SK-N-SH treated with all-trans-retinoic acid at 6 μM for 48 hours (cell line): ENCODE measurements at regions not wholly inside any gene's neighbourhood (a gene's known extent, or its start where the extent isn't known, plus 50 kb on each side); places are given as distances from the start of the nearest gene placed in this dataset.

Source experiments
- ATAC-seq: fragments of 200-7000 bp; cut with Tn5 transposase; 3 replicates; pipeline ENCODE4 v1.9.1; 2020; ENCODE audit warnings: mild to moderate bottlenecking, moderate library complexity
- ARNTL ChIP-seq: fragments of 450-650 bp; formaldehyde crosslinking; IDR thresholded peaks from 2 replicates; pipeline ENCODE4 v1.5.0; 2020; ENCODE audit warnings: low read depth, mild to moderate bottlenecking, moderate library complexity, borderline replicate concordance
- BACH2 ChIP-seq: fragments of 250-450 bp; sonication (Bioruptor Pico); IDR thresholded peaks from 2 replicates; pipeline ENCODE4 v1.9.0; 2021; ENCODE audit warnings: mild to moderate bottlenecking, borderline replicate concordance
- CSDC2 ChIP-seq: fragments of 250-450 bp; sonication (Bioruptor Pico); IDR thresholded peaks from 2 replicates; pipeline ENCODE4 v1.5.0; 2020; ENCODE audit warnings: mild to moderate bottlenecking, moderate library complexity
- CSRNP3 ChIP-seq: fragments of 250-450 bp; sonication (Bioruptor Pico); IDR thresholded peaks from 2 replicates; pipeline ENCODE4 v1.5.1; 2021; ENCODE audit warnings: mild to moderate bottlenecking, moderate library complexity
- ESRRG ChIP-seq: fragments of 250-450 bp; sonication (Bioruptor Pico); IDR thresholded peaks from 2 replicates; pipeline ENCODE4 v1.6.1; 2021; ENCODE audit warnings: mild to moderate bottlenecking
- GLIS3 ChIP-seq: fragments of 250-450 bp; sonication (Bioruptor Pico); IDR thresholded peaks from 2 replicates; pipeline ENCODE4 v1.5.0; 2020; ENCODE audit warnings: mild to moderate bottlenecking, moderate library complexity
- ISL1 ChIP-seq: fragments of 250-450 bp; sonication (Bioruptor Pico); IDR thresholded peaks from 2 replicates; pipeline ENCODE4 v2.1.2; 2022; ENCODE audit warnings: mild to moderate bottlenecking, moderate library complexity
- OSR1 ChIP-seq: fragments of 250-450 bp; sonication (Bioruptor Pico); IDR thresholded peaks from 2 replicates; pipeline ENCODE4 v1.8.0; 2022; ENCODE audit warnings: moderate library complexity, mild to moderate bottlenecking, inconsistent platforms
- PATZ1 ChIP-seq: fragments of 250-450 bp; sonication (Bioruptor Pico); IDR thresholded peaks from 2 replicates; pipeline ENCODE4 v1.8.0; 2020; ENCODE audit warnings: mild to moderate bottlenecking, moderate library complexity, borderline replicate concordance
- RARB ChIP-seq: fragments of 250-450 bp; sonication (Bioruptor Pico); IDR thresholded peaks from 2 replicates; pipeline ENCODE4 v1.8.0; 2021; ENCODE audit warnings: mild to moderate bottlenecking, moderate library complexity
- SNAI2 ChIP-seq: fragments of 250-450 bp; sonication (Bioruptor Pico); IDR thresholded peaks from 2 replicates; pipeline ENCODE4 v1.5.0; 2020; ENCODE audit warnings: mild to moderate bottlenecking, moderate library complexity
- TCF4 ChIP-seq: fragments of 250-450 bp; sonication (Bioruptor Pico); IDR thresholded peaks from 2 replicates; pipeline ENCODE4 v1.8.0; 2021; ENCODE audit warnings: mild to moderate bottlenecking, moderate library complexity, borderline replicate concordance
- TOX ChIP-seq: fragments of 250-450 bp; sonication (Bioruptor Pico); IDR thresholded peaks from 2 replicates; pipeline ENCODE4 v1.8.0; 2021; ENCODE audit warnings: mild to moderate bottlenecking, moderate library complexity, borderline replicate concordance
- ZC3H10 ChIP-seq: fragments of 250-450 bp; sonication (Bioruptor Pico); IDR thresholded peaks from 2 replicates; pipeline ENCODE4 v1.5.1; 2021; ENCODE audit warnings: mild to moderate bottlenecking, moderate library complexity
- ZFP3 ChIP-seq: fragments of 250-450 bp; sonication (Bioruptor Pico); IDR thresholded peaks from 2 replicates; pipeline ENCODE4 v1.5.0; 2020; ENCODE audit warnings: mild to moderate bottlenecking, moderate library complexity
- ZFP30 ChIP-seq: fragments of 450-650 bp; formaldehyde crosslinking; IDR thresholded peaks from 2 replicates; pipeline ENCODE4 v1.5.0; 2022; ENCODE audit warnings: mild to moderate bottlenecking, moderate library complexity
- ZNF565 ChIP-seq: fragments of 450-650 bp; formaldehyde crosslinking; conservative IDR thresholded peaks from 2 replicates; pipeline ENCODE4 v1.5.0; 2020; ENCODE audit warnings: low read depth, mild to moderate bottlenecking, moderate library complexity
- ZNF70 ChIP-seq: fragments of 450-650 bp; formaldehyde crosslinking; IDR thresholded peaks from 2 replicates; pipeline ENCODE4 v1.5.0; 2020; ENCODE audit warnings: mild to moderate bottlenecking, moderate library complexity
- ZNF8 ChIP-seq: fragments of 450-650 bp; formaldehyde crosslinking; IDR thresholded peaks from 2 replicates; pipeline ENCODE4 v1.5.0; 2020; ENCODE audit warnings: mild to moderate bottlenecking, moderate library complexity
- TF ChIP-seq, protein P1 (sequence below): fragments of 250-450 bp; sonication (Bioruptor Pico); IDR thresholded peaks from 2 replicates; pipeline ENCODE4 v1.5.0; 2020; ENCODE audit warnings: mild to moderate bottlenecking, moderate library complexity
- TF ChIP-seq, protein P2 (sequence below): fragments of 250-450 bp; sonication (Bioruptor Pico); IDR thresholded peaks from 2 replicates; pipeline ENCODE4 v1.5.1; 2020; ENCODE audit warnings: low read depth, mild to moderate bottlenecking, moderate library complexity

DNA sequence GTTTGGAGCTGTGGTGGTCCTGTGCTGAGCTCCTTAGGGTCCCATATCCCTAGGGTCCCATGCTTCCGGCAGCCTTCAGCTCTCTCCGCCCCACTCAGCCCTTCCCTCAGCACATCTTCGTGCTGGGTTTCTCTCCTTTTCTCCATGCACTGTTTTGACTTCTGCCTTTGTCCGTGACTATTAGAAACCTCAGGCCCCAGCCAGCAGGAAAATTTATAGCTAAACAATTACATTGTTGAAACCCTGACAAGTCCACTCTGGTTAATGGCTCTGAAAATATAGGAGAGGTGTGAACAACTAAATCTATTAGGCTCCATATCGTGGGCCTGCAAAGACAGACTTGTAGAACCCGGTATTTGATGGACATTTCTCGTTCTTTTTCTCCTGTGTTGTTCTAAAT lies 523.7 kb downstream of the CCDC171 start (continued):
- TF ChIP-seq, protein P1, sequence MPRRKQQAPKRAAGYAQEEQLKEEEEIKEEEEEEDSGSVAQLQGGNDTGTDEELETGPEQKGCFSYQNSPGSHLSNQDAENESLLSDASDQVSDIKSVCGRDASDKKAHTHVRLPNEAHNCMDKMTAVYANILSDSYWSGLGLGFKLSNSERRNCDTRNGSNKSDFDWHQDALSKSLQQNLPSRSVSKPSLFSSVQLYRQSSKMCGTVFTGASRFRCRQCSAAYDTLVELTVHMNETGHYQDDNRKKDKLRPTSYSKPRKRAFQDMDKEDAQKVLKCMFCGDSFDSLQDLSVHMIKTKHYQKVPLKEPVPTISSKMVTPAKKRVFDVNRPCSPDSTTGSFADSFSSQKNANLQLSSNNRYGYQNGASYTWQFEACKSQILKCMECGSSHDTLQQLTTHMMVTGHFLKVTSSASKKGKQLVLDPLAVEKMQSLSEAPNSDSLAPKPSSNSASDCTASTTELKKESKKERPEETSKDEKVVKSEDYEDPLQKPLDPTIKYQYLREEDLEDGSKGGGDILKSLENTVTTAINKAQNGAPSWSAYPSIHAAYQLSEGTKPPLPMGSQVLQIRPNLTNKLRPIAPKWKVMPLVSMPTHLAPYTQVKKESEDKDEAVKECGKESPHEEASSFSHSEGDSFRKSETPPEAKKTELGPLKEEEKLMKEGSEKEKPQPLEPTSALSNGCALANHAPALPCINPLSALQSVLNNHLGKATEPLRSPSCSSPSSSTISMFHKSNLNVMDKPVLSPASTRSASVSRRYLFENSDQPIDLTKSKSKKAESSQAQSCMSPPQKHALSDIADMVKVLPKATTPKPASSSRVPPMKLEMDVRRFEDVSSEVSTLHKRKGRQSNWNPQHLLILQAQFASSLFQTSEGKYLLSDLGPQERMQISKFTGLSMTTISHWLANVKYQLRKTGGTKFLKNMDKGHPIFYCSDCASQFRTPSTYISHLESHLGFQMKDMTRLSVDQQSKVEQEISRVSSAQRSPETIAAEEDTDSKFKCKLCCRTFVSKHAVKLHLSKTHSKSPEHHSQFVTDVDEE (CRISPR knock-in tag) = no peak
- TF ChIP-seq CSDC2 (CRISPR knock-in tag) = no peak
- TF ChIP-seq GLIS3 (CRISPR knock-in tag) = no peak
- no peak for TF ChIP-seq ZNF565 (CRISPR knock-in tag)

- ATAC-seq = no peak
- TF ChIP-seq TOX (CRISPR knock-in tag) (no peak), ARNTL (no peak), GLIS3 (CRISPR knock-in tag) (no peak), SNAI2 (CRISPR knock-in tag) (no peak), TCF4 (no peak), ESRRG (CRISPR knock-in tag) (no peak)
- TF ChIP-seq, protein P2, sequence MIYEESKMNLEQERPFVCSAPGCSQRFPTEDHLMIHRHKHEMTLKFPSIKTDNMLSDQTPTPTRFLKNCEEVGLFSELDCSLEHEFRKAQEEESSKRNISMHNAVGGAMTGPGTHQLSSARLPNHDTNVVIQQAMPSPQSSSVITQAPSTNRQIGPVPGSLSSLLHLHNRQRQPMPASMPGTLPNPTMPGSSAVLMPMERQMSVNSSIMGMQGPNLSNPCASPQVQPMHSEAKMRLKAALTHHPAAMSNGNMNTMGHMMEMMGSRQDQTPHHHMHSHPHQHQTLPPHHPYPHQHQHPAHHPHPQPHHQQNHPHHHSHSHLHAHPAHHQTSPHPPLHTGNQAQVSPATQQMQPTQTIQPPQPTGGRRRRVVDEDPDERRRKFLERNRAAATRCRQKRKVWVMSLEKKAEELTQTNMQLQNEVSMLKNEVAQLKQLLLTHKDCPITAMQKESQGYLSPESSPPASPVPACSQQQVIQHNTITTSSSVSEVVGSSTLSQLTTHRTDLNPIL (CRISPR knock-in tag) = no peak
These were observed 530.0 kb downstream of the CCDC171 start for GRCh38 chr9:16082796-16083195.

DNA sequence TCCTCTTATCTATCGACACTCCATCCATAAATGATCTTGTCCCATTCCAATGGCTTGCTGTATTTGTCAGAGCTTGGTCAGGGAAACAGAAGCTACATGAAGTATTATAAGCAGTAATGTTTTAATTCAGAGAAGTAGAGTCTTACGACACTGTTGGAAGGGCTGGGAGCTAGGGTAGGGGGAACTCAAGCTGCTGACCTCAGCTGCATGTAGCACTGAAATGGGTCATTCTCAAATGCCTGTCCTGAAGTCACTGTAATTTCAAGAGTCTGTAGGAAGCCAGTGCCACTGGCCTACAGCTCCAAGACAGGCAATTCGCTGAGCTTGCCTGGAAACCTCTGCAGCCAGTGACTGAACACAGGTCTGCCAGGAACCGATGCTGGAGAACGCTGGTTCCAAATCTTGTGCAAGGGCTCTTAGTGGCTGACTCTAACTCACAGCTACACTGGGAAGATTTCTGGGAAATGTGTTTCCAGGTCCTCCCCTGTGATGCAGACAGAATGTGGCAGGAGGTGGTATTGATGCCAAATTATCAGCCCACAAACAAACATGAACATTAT lies 532.4 kb downstream of the CCDC171 start:
- no peak for ATAC-seq
- TF ChIP-seq CSRNP3 (CRISPR knock-in tag) (no peak), TCF4 (no peak), BACH2 (CRISPR knock-in tag) (no peak), SNAI2 (CRISPR knock-in tag) (no peak), TOX (CRISPR knock-in tag) (no peak), ZFP3 (CRISPR knock-in tag) (no peak), ZNF70 (CRISPR knock-in tag) (no peak), RARB (CRISPR knock-in tag) (no peak), ZC3H10 (no peak), ARNTL (no peak)

DNA sequence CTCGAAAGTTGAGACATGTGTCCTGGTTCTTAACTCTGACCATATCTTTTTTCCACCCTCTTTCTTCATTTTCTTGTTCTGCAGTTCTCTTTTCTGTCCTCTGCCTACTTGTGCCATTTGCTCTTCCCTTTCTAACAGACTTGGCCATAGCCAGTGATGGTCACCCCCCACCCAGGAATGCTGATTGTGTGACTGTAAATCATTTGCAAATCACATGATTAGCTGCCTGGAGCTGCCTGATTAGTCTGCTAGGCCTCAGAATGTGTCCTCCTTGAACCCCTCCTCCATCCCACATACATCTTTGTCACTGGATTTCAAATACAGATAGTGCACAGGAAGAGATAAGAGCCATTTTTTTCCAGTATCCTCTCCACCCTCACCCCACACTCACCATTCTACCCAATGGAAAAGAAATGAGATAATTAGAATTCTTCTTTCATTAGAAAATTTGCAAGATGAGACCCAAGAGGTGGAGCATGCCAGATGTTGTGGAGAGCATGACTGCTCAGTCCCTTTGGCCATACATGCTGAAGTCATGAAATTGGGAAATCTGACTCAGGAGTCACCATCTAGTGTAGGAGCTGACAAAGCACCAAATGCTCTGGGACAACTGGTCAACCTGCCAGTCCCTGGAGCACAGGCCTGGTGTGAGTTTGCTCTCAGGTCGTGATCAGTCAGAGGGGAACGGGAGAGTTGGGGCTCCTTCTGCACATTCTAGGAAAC lies 538.2 kb downstream of the CCDC171 start:
- TF ChIP-seq TCF4 (no peak), PATZ1 (CRISPR knock-in tag) (no peak), ZFP30 (no peak), ZFP3 (CRISPR knock-in tag) (no peak), ARNTL (no peak), ESRRG (CRISPR knock-in tag) (no peak), SNAI2 (CRISPR knock-in tag) (no peak), BACH2 (CRISPR knock-in tag) (no peak), ZNF8 (CRISPR knock-in tag) (no peak), ZNF565 (CRISPR knock-in tag) (no peak), ZNF70 (CRISPR knock-in tag) (no peak), OSR1 (CRISPR knock-in tag) (no peak), ISL1 (CRISPR knock-in tag) (no peak), GLIS3 (CRISPR knock-in tag) (no peak)
- TF ChIP-seq, protein P2 (CRISPR knock-in tag) = no peak
- TF ChIP-seq, all 23 proteins: peak for 0
- no peak for ATAC-seq
